HEK293 (cell line): ENCODE measurements at regions not wholly inside any gene's neighbourhood (a gene's known extent, or its start where the extent isn't known, plus 50 kb on each side); places are given as distances from the start of the nearest gene placed in this dataset.

Experiments used
- KLF1 ChIP-seq: fragments of 450-650 bp; formaldehyde crosslinking; IDR thresholded peaks from 2 replicates; pipeline ENCODE4 v1.5.1; 2016; ENCODE audit warnings: missing biosample characterization, missing genetic modification characterization
- ZNF121 ChIP-seq: fragments of 450-650 bp; formaldehyde crosslinking; IDR thresholded peaks from 2 replicates; pipeline ENCODE4 v1.5.1; 2016; ENCODE audit warnings: missing biosample characterization, missing genetic modification characterization
- ZNF707 ChIP-seq: fragments of 450-650 bp; formaldehyde crosslinking; IDR thresholded peaks from 2 replicates; pipeline ENCODE4 v1.5.1; 2016; ENCODE audit warnings: missing biosample characterization, missing genetic modification characterization
- ZSCAN30 ChIP-seq: fragments of 450-650 bp; IDR thresholded peaks from 2 replicates; pipeline ENCODE4 v1.5.1; 2018; ENCODE audit warnings: missing biosample characterization, mild to moderate bottlenecking, missing genetic modification characterization, moderate library complexity
- TF ChIP-seq, protein P1 (sequence below): fragments of 450-650 bp; formaldehyde crosslinking; IDR thresholded peaks from 2 replicates; pipeline ENCODE4 v1.5.1; 2016; ENCODE audit warnings: missing biosample characterization, missing genetic modification characterization
- TF ChIP-seq, protein P2 (sequence below): fragments of 450-650 bp; formaldehyde crosslinking; IDR thresholded peaks from 2 replicates; pipeline ENCODE4 v1.5.1; 2016; ENCODE audit warnings: missing biosample characterization, missing genetic modification characterization
- TF ChIP-seq, protein P3 (sequence below): fragments of 450-650 bp; formaldehyde crosslinking; IDR thresholded peaks from 2 replicates; pipeline ENCODE4; 2016; ENCODE audit warnings: missing biosample characterization, missing genetic modification characterization

- TF ChIP-seq, protein P1, sequence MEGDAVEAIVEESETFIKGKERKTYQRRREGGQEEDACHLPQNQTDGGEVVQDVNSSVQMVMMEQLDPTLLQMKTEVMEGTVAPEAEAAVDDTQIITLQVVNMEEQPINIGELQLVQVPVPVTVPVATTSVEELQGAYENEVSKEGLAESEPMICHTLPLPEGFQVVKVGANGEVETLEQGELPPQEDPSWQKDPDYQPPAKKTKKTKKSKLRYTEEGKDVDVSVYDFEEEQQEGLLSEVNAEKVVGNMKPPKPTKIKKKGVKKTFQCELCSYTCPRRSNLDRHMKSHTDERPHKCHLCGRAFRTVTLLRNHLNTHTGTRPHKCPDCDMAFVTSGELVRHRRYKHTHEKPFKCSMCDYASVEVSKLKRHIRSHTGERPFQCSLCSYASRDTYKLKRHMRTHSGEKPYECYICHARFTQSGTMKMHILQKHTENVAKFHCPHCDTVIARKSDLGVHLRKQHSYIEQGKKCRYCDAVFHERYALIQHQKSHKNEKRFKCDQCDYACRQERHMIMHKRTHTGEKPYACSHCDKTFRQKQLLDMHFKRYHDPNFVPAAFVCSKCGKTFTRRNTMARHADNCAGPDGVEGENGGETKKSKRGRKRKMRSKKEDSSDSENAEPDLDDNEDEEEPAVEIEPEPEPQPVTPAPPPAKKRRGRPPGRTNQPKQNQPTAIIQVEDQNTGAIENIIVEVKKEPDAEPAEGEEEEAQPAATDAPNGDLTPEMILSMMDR: no peak
- no peak for TF ChIP-seq ZNF707
- TF ChIP-seq, protein P2, sequence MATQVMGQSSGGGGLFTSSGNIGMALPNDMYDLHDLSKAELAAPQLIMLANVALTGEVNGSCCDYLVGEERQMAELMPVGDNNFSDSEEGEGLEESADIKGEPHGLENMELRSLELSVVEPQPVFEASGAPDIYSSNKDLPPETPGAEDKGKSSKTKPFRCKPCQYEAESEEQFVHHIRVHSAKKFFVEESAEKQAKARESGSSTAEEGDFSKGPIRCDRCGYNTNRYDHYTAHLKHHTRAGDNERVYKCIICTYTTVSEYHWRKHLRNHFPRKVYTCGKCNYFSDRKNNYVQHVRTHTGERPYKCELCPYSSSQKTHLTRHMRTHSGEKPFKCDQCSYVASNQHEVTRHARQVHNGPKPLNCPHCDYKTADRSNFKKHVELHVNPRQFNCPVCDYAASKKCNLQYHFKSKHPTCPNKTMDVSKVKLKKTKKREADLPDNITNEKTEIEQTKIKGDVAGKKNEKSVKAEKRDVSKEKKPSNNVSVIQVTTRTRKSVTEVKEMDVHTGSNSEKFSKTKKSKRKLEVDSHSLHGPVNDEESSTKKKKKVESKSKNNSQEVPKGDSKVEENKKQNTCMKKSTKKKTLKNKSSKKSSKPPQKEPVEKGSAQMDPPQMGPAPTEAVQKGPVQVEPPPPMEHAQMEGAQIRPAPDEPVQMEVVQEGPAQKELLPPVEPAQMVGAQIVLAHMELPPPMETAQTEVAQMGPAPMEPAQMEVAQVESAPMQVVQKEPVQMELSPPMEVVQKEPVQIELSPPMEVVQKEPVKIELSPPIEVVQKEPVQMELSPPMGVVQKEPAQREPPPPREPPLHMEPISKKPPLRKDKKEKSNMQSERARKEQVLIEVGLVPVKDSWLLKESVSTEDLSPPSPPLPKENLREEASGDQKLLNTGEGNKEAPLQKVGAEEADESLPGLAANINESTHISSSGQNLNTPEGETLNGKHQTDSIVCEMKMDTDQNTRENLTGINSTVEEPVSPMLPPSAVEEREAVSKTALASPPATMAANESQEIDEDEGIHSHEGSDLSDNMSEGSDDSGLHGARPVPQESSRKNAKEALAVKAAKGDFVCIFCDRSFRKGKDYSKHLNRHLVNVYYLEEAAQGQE (tag by site-specific recombination): no peak
- TF ChIP-seq KLF1 (tag by site-specific recombination): no peak
- TF ChIP-seq ZSCAN30: no peak
- TF ChIP-seq, protein P3, sequence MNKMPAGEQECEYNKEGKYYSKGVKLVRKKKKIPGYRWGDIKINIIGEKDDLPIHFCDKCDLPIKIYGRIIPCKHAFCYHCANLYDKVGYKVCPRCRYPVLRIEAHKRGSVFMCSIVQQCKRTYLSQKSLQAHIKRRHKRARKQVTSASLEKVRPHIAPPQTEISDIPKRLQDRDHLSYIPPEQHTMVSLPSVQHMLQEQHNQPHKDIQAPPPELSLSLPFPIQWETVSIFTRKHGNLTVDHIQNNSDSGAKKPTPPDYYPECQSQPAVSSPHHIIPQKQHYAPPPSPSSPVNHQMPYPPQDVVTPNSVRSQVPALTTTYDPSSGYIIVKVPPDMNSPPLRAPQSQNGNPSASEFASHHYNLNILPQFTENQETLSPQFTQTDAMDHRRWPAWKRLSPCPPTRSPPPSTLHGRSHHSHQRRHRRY (tag by site-specific recombination): no peak
- TF ChIP-seq ZNF121: no peak
These were observed 266.9 kb upstream of the FANCL start for GRCh38 chr2:58508006-58508405.
